NCI-H748 (cell line): ENCODE measurements at regions not wholly inside any gene's neighbourhood (a gene's known extent, or its start where the extent isn't known, plus 50 kb on each side); places are given as distances from the start of the nearest gene placed in this dataset.
A peak's percentile ranks its signal among the peaks of the same experiment; 100 is the strongest.

ENCODE experiments used
- DNase-seq: peaks from one replicate; lab custom pipeline; 2025; ENCODE audit not compliant: unreplicated experiment; lab: John Stamatoyannopoulos, UW

DNA sequence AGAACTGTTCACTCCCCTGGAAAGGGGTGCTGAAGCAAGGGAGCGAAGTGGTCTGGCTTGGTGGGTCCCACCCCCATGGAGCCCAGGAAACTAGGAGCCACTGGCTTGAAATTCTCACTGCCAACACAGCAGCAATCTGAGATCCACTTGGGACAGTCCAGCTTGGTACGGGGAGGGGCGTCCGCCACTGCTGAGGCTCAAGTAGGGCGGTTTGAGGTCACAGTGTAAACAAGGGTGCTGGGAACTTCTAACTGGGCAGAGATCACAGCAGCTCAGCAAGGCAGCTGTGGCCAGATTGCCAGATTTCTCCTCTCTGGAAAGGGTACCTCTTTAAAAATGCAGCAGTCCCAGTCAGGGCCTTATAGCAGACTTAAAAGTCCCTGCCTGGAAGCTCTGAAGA lies 53.9 kb upstream of the GALNTL6 start:
- no peak for DNase-seq

DNA sequence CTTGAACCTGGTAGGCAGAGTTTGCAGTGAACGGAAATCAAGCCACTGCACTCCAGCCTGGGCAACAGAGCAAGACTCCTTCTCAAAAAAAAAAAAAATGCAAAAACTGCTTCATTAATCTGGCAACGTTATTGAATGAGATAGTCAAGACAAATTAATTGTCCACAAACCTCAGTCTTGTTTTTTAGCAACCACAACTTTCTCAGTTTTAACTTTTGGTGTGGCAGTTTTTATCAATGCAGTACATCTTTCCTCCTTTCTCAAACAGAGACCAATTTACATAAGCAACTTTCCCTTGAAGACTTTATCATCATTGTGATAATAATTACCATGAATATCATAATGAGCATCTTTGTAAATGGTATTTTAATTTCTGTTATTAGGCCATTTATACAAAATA lies 61.7 kb upstream of the GALNTL6 start:
- no peak for DNase-seq

DNA sequence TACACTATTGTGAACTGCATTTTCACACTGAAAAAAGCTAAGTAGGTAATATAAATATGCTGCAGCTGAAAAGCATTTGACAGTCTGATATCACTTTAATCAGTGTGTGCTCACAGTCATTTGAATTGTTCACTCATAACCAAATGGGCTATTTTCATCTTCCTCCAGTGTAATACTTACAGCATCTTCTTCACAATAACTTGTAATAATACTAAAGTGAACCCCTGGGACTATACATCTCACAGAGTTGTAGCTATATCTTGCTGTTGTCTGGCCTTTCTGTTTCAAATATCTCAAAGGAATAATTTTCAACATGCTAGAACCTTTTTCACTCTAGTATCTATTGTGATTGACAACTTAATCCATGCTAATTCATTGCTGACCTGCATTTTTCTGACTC lies 66.8 kb upstream of the GALNTL6 start:
- DNase-seq: no peak

DNA sequence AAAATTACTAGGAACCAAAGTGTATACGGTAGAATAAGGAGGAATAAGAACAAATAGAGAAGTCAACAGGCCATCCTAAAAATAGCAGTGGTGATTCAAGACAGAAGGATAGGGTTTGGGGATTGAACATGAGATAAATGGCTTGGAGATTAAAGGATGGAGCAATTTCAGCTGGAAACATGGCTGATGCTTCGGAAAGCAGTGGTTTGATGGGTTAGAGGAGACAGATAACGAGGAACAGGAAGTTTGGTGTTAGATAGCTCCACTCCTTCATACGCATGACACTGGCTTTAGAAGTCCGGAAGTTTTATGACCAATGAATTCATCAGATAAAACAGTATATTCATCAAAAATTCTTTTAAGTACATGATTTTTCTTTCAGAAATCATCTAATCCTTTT lies 70.8 kb upstream of the GALNTL6 start:
- DNase-seq: no peak

DNA sequence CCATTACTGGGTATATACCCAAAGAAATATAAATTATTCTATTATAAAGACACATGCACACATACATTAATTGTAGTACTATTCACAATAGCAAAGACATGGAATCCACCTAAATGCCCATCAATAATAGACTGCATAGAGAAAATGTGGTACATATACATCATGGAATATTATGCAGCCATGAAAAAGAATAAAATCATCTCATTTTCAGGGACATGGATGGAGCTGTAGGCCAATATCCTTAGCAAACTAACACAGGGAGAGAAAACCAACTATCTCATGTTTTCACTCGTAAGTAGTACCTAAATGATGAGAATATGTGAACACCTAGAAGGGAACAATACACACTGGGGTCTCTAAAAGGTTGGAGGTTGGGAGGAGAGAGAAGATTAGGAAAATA lies 86.0 kb upstream of the GALNTL6 start:
- DNase-seq: no peak

DNA sequence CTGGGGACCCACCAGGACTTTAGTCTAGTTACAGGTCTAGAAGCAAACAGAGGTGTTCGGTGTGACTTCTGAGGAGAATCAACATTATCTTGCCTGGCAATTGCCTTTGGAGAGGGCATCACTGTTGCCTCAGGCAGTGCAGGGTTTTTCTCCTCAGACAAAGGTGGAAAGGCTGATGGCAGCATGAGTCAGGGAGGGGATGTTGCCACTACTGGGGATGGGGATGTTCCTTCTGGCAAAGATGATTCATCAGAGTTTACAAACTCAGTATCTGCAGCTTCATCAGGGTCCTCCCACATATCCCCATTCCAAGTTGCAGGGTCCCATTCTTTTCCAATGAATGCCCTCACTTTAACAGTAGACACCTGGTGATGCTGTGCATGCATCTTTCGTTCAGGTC lies 91.3 kb upstream of the GALNTL6 start:
- DNase-seq: no peak

DNA sequence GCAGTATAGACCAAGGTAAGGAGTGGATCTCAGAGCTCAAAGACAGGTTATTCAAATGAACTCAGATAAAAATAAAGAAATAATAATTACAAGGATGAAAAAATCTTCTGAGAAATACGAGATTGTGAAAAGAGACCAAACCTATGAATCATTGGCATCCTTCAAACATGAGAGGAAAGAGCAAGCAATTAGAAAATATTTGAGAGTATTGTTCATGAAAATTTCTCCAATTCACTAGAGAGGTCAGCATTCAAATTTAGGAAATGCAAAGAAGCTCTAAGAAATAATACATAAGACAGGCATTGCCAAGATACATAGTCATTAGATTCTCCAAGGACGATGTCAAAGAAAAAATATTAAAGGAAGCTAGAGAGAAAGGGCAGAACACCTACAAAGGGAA lies 93.5 kb upstream of the GALNTL6 start:
- no peak for DNase-seq

DNA sequence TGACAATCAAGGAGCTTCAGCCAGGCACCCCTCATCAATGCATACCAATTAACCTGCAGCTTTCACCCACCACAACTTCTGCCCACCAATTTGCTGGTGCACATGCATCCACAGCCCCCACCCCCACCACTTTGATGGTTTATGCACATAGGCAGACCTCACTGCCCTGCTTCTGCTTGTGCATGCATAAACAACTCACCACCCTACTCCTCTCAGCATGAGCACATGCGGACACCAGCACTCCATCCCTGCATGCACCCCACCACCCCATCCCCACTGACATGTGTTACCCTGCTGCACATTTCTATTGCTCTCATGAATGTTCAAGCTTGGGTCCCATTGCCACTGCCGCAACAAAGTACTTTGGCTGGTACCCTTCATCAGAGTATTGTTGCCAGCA lies 94.5 kb upstream of the GALNTL6 start:
- DNase-seq: no peak

DNA sequence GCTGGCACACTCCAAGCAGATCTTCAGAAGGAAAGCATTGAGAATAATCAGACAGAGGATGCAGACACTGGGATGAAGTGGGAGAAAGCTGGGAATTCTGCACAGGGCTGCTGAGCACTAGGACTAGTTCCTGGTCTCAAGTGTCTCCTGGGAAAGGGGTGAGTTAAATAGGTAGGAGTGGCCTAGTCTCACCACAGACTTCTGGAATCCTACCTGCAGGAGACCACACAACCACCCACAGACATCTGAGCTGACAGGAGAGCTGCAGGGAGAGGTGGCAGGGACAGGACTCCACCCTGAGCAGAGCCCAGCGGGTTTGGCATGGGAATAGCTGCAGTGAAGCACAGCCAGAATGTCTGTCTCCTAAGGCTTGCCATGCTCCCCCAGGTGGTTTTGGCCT lies 95.1 kb upstream of the GALNTL6 start:
- no peak for DNase-seq

DNA sequence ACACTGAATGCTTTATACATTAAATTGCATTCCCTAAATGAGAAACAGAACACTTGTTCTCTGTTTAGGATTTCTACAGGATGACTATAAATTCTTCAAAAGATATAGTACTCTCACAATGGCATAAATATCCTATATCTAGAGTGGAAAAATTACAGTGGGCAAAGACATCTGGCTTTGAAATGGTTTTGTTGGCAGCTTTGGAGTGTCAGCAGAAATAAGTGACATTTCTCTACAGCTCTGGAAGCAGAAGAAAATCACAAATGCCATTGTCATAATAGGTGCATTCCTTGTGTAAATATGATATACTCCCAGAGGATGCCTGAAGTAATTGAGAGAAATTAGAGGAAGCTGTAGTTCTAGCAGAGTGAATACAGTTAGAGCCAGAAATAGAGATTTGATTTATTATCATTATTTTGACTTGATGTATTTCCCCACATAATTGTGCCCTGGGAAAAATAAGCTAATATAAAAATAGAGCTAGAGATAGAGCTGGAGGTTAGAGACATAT lies 95.9 kb upstream of the GALNTL6 start:
- no peak for DNase-seq

DNA sequence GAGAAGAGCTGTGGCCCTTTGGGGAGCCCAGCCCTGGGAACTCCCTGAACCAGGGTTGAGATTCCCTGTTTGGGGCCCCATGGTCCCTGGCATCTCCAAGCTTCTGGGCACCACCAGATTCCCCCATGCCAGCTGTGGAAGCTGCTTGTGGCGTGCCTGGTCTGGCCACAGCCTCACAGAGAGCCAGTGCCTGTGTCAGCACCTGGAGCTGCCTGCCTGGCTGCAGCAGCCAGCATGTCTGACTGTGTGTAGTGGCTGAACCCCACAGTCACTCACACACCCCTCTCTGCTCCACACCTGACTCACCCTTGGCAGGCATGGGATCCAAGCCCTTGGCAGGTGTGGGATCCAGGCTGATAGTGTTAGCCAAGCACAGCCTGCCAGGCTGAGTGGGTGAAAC lies 97.2 kb upstream of the GALNTL6 start:
- no peak for DNase-seq

DNA sequence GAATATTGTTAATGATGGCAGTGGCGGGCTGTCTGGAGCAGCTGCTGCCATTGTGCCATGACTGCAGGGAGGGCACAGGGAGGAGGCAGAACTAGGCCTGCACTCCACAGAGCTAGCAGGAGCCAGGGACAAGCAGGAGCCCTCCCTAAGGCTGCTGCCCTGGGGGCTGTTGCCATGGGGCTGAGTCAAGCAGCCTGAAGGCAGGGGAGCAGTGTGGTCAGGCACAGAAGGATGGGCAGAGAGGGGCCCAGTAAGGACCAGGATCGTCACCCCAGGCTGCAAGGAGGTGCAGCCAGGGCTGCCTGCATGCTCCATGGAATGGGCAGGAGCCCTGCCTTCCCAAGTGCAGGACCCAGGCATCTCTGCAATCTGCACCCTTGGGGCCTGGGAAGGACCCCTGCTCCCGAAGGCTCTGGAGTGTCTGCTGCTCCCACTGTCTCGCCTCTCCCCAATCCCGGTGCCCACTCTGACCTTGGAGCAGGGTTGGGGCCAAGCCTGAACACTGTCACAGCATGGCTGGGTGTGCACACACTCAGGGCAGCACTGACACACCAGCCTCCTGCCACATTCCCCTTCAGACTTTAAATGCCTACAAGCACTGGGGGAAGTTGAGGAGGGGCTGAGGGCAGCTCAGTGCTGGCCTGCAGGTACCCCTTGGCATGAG lies 98.3 kb upstream of the GALNTL6 start:
- no peak for DNase-seq

DNA sequence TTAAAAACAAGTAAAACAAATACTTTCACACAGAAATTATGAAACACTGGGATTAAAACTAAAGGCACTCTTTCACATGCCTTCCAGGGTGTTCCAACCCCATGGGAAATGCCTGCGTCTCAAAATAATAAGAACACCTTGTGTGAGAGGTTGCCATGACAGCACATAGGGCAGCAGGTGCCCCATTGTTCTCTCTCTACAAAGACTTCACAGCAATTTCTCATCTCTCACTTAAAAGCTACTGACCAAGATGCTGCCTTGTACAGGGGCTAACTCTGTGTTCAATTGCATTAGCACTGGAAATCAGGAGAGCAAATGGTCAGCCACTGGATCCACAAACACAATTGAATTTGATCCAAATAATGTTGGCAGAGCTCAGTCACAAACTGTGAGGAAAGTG lies 102.5 kb upstream of the GALNTL6 start:
- peak; percentile 91 for DNase-seq

DNA sequence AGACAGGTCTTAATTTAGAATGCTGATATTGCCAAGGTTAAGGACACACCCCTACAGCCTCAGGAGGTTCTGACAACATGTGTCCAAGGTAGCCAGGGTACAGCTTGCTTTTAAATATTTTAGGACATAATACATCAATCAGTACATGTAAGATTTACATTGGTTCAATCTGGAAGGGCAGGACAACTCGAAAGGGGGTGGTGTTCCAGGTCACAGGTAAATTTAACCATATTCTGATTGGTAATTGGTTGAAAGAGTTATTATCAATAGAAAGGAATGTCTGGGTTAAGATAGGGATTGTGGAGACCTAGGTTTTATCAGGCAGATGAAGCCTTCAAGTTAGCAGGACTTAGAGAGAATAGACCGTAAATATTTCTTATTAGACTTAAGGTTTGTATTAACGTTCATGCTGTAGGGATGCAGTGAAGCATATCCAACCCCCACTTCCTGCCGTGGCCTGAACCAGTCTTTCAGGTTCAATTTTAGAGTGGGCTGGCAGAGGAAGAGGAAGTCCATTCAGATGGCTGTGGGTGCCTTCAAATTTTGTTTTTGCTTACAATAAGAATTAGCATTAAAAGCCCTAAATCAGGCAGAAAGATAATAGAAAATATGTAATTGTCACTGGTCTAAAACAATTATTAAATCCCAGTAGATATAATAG lies 136.5 kb upstream of the GALNTL6 start:
- DNase-seq: peak; percentile 66

DNA sequence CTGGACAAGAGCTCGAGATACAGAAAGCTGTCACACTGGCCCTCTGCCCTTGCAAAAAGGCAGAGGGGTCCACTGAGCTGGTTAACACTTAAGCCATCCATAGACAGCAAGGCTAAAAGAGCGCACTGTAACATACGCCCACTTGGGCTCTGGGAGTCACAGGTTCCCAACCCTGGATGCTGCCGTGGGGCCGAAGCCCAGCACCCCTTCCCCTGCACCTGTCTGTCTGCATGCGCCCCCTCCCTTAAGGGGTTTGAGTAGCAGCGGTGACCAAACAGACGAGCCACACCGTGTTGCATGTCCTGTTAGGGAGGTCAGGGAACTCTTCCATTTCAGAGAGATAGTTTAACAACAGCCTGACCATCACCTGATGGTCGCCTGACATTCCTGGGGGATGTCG lies 138.4 kb upstream of the GALNTL6 start:
- no peak for DNase-seq

DNA sequence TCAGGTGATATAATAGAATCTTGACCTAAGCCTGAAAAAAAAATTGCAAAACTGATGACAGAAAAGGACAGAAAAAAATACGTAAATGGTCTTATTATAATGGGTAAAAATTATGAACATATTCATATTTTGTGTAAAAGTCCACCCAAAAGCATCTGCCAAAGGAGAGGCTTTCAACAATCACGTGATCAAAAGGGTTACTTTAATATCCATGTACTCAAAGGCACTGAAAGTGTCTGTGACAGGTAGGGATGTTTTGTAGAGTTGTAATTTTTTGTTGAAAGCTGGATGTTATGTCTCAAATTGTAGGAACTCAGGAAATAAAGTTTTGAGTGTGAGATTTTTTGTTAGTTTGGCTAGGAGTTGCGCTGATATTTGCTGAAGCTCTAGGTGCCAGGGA lies 144.8 kb upstream of the GALNTL6 start:
- no peak for DNase-seq

DNA sequence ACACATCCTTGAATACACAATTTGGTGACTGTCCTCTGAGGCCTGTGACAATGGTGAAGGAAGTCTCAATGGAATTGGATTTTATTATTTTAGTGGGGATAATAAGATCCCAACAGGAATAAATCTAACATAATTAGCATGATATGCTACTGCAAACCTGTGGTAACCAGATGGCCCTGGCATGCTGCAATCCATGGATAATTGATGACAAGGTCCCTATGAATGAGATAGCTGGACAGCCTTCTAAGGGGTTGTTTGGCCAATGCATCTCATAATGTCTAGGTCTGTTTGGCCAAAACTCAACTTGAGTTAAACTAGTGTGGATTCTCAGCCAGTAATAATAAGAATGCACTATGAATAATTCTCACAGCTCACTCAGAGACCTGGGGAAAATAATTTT lies 145.3 kb upstream of the GALNTL6 start:
- DNase-seq: no peak

DNA sequence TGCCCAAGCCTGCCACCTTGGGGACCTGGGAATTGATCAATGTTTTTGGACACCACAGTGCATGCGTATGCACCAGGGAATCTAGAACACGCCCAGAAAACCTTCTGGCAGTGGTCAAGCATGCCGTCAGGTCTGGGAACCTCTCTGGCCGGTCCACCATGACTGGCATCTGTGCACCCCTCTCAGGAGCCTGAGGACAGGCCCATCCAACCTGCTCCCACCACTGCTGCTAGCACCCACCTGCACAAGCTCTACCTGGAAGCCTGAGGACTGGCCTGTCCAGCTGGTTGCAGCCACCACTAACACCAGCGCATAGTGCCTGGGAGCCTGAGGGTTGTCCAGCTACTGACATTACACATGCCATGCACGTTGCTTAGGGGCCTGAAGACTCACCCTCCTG lies 162.1 kb upstream of the GALNTL6 start:
- no peak for DNase-seq

DNA sequence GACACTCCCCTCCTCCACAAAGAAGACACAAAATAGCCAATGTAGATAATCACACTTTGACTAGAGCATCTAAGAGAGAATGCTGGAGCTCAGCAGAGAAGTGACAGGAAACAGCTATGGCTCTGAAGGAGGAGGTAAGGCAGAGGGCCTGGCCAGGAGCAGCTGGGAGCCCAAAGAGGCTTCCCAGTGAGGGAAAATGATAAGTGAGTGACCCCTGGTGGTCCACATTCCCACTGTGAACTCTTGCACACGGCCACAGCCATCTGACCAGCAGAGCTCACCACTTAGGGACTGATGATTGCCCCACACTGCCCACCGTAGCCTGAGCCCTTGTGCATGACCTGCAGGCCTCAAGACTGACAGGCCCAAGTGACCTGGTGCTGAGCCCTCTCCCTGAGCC lies 162.7 kb upstream of the GALNTL6 start:
- peak; percentile 7 for DNase-seq

DNA sequence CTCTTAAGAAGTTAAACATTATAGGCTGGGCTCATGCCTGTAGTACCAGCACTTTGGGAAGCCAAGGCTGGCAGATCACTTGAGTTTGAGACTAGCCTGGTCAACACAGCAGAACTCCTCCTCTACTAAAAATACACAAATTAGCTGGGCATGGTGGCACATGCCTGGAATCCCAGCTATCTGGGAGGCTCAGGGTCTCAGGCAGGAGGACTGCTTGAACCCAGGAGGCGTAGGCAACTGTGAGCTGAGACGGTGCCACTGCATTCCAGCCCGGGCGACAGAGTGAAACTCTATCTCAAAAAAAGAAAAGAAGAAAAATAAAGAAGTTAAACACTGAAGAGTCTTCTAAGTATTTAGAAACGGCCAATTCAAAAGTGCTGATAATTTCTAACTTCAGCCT lies 164.3 kb upstream of the GALNTL6 start:
- no peak for DNase-seq

DNA sequence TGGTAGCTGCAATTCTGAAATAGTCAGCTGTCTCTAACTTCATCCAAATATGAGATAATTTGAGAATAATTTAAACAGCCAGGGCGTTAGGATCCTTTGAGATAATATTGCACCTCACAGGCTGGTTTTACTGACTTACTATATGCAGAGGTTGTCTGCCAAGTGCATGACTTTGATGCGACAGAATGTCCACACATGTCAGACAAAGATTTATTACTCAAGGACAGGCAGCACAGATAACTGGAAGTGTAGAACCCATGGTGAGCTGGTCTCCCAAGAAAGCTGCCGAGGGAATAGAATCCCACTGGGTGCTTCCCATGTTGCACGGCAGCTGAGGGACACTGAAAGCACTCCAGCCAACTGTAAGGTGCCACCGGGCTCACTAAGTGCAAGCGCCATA lies 166.2 kb upstream of the GALNTL6 start:
- no peak for DNase-seq

DNA sequence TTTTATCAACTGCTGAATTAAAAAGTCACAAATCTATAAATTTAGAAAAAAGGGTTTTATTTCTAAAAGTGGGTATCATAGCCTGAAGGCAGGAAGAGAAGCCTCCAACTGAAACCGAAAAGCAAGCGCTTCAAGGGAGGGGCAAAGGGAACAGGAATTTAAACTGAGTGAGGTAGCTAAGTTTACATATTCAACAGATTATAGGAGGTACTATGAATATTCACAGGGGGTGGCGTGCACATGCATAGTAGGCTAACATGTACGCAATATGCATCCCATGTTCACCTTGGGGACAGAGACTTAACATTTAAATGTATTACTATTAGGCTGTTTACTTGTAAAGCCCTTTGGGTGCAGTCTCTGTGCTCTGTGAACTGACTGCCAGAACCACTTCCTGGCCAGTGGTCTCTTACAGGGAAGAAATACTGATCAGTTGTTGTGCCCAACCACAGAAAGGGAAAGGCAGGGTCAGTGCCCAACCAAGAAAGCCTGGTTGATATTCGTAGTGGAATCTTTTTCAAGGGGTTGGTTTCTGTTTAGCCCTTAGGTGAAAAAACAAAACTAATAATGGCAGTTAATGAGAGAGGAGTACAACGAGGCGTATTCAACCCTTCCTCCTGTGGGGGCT lies 168.7 kb upstream of the GALNTL6 start:
- peak; percentile 9 for DNase-seq

DNA sequence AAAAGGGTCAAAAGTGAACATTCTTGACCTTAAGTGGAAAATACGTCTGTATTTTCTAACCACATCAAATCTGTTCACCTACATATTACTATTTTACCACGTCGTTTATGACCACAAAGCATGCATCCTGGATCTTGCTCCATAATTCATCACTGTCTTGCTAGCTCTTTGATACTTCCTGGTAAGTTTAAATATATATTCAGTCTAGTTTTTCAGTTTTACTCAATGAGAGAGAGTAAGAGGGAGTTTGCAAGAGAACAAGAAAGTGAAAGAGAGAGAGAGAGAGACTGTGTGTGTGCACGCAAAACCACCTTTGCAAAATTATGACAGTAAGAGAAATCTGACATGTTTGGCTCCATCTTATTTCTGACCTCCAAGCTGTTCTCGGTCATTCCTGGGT lies 173.7 kb upstream of the GALNTL6 start:
- no peak for DNase-seq
